GM21381 (cell line): ENCODE measurements at regions not wholly inside any gene's neighbourhood (a gene's known extent, or its start where the extent isn't known, plus 50 kb on each side); places are given as distances from the start of the nearest gene placed in this dataset.
A peak's percentile ranks its signal among the peaks of the same experiment; 100 is the strongest.

ENCODE experiments used
- ATAC-seq: cut with Tn5 transposase; IDR thresholded peaks from one replicate; pipeline ENCODE4 v1.9.1; 2021; ENCODE audit warnings: mild to moderate bottlenecking, moderate library complexity; ENCODE audit not compliant: unreplicated experiment

DNA sequence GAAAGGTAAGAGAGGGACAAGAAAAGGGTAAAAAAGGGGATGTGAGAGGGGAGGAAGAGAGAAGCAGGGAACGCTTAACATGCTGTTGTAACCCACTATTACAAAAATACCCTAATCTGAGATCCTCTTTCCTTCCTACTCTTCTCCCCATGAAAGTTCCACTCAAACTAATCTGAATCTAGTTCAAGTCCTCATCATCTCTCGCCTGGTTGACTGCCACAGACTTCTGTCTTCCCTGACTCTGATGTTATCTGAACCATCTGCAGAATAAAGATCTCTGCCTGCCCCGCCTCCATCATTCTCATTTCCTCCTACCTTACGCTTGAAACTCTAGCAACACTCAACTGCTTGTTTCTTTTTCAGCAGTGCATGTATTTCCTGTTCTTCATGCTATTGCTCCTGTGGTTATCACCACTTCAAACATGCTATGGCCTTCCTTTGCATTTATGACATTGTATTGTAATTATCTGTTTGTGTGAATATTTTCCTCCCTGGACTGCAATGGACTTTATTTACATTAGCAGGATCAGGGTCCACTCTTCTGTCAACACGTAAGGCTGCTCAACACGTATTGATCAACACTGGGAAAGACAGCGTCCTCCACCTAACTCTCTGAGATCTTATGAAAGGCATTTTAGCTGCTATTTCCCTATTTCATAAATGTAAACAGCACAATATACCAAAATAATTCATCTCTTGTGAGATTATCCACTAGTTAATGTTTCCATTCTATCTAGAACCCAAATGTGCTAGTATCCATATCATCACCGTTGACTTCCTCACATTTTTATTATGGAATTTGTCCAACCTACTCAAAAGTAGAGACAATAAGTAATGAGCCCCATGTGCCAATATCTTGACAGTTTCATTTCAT, 215.5 kb upstream of the USP25 start:
- peak; percentile 98 for ATAC-seq

DNA sequence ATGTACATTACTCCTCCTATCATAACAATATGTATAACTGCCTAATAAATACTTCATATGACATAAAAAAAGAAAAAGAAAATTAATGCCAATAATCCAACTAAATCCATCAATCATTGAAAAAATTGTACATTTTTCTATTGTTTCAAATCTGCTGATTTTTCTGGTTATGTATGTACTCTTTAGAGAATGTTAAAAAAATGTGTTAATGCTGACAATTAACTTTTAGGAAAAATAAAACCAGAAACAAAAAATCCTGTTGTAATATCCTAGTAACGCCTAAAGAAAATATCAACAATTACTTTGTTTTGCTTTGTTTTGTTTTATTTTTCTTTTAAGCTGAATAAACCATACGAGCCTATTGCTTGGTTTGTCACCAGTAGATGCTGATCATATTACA, 213.9 kb upstream of the USP25 start:
- no peak for ATAC-seq

DNA sequence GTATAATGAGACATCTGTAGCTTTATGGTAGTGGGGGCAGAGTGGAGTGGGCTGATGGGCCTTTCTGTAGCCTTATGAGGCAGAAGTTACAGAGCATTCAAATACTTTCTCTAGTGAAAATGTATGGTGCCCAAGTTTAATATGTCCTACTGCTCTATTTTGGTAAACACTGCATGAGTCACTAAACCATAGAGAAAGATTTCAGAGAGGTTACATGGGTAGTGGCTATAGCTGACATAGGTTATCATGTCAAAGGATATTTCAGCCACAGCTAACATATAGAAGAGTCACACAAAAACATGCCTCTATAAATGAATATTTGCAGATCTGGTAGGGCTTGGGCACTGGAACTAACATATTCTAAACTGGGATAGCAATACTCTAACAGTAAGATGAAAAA, 212.4 kb upstream of the USP25 start:
- no peak for ATAC-seq

DNA sequence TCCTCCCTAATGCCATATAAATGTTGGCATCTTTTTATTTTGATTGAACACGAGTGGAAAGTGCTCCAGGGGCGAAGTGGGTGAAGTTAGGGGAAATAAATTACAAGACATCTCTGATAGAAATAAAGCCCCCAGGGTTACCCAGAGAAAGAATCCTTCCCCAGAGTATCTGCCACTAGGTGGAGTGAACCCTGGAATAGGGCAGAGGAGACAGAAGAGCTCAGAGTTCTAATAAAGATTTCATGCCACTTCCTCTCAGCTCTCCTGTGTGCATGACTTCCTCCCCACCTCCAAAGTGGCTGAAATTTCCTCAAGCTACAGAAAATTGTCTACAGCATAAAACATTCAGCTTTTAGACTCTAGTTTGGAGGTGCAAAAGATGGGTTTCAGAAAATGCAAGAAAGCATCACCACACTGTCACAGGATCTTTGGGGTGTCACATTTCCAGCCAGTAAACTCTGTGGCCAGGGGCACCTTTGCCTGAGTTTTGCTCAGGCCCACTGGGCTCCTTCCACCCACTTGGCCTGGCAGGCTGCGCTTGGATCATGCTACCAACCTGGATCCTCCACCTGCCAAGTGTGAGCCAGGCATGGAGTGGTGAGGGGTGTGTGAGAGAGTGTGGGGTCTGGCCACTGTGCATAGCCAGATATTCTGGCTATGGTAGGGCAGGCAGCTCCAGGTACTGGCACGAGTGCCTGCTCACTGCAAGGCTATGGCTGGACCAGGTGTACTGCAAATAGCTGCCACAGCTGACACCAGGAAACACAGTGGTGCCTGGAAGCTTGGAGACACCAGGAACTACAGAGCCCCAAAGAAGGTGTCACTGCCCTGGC, 208.8 kb upstream of the USP25 start:
- no peak for ATAC-seq

DNA sequence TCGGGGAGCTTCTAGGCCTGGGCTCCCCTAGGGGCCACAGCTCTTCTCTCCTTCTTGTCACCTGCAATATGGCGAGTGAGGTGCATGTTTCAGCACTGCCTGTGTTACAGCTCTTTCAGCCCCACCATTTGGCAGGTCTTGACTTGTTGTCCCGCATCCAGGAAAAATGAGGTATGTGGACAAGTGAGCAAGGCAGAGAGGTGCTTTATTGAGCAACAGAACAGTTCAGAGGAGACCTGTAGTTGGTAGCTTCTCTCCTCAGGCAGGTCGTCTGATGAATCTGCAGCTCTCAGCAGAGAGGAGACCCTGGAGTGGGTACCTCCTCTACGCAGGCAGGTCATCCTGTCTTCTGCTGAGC, 208.2 kb upstream of the USP25 start:
- ATAC-seq = no peak

DNA sequence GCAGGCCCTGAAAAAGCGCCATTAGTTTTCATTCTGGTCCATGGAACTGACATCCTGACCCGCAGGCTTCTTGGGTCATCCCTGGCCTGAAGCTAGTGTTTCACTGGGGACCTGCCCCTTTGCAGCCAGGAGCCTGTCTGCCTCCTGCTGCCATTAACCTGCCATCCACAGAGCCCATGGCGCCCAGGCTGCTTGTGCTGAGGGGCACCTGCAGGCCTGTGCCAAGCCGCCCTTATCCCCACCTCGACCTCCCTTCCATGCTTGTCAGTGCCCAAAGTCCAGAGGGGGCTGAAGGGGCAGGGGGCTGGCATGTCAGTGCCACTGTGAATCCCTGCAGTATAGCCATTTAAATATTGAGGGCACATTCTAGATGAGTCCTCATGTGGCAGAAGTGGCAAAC, 207.6 kb upstream of the USP25 start:
- no peak for ATAC-seq

DNA sequence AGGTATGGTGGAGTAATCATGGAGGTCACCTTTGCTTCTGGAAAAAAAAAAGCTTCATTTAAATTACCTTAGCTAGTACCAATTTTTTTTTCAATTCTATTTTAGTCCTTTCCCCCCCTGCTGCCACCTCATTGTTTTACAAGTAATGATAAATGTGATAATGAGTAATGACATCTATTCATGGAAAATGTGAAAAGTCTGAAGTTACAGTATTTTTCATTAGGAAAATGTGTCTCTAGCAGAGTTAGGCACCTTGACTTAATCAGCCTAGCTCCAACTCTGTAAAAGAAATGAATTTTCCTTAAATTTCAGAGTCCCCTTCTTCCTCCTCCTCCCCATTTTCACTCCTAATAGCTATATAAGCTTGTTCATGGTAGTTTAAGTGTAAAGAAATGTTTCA, 204.9 kb upstream of the USP25 start:
- no peak for ATAC-seq

DNA sequence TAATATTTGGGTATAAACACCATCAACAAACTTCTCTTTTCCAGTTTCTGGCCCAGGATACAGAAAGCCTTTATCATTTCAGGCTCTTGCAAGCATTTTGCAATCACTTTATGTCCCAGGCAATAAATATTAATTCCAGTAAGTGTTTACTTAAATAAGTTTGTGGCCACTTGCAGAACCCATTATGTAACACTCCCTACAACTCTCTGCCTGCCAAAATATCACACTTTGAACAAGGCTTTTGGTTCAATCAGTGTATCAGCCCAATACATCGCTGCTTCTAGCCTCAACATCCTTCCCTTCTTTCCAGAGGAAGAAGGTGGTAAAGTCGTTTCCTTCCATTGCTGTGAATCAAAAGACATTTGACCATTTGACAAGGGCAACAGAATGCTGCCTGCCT, 203.0 kb upstream of the USP25 start:
- no peak for ATAC-seq

DNA sequence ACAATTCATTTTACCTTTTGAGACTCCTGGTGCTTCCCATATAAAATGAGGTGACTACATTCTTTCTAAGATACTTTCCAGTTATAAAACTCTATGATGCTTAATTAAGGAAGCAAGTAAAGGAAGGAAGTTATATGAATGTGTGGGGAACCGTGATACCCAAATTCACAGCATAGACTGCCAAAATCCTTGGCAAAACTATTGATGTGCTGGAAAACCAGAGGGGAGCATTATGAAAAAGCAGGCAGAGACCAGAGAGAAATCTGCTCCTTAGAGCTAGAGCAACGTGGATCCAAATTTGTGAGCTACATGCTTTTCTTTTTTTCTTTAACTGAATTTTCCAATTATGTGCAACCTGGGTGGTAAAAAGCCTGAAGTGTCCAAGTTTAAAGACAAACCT, 201.4 kb upstream of the USP25 start:
- no peak for ATAC-seq

DNA sequence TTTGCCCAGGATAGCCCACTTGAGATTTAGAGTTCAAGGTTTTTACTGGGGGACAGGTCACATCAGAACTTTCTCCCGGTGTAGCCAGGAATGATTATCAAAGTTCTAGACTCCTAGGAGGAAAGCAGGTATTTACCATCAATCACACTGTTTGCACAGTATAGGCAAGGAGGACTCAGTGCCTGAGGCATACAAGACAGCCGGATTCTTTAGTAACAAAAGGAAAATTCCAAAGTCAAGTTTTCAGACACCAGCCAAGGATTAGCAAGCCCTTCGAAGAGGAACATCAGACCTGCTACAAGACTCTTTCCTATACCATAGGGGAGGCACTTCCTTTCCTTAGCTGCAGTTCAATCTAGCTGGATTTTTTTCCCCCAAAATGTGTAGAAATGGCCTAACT, 197.8 kb upstream of the USP25 start:
- ATAC-seq = no peak

DNA sequence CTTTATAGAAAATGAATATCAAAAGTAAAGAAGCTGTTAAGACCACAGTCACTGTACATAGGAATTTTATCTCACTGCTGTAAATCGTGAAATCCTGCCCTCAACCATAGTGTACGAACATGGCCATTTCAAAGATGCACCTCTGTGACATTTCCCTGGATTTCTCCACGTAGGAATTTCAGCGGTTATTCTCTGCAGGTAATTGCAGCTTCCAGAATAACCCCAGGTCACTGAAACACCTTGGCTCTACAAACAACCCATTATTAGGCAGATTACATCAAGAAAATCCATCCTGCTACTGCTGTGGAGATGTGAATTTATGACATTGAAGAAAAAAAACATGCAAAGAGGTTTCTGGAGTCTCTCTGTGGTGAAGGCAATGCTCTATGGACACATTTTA, 196.2 kb upstream of the USP25 start:
- no peak for ATAC-seq

DNA sequence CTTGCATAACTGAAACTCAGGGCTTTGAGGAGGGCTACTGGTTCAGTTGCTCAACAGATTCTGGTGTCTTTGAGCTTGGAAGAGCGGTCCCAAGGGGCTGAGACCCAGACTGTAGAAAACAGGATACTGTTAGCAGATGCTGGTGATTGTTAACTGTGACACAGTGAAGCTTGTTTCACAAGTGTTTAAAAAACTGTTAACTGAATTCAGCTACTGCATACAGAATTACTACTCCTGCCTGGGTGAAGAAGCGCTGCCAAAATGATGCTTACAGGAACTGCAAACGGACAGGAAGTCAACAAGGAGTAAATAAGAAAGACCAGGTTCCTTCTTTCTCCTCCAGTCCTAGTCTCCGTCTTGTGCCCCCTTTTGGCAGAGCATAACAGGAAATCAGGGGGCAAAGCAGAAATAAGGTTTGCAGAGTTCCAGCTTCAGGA, 195.3 kb upstream of the USP25 start:
- no peak for ATAC-seq

DNA sequence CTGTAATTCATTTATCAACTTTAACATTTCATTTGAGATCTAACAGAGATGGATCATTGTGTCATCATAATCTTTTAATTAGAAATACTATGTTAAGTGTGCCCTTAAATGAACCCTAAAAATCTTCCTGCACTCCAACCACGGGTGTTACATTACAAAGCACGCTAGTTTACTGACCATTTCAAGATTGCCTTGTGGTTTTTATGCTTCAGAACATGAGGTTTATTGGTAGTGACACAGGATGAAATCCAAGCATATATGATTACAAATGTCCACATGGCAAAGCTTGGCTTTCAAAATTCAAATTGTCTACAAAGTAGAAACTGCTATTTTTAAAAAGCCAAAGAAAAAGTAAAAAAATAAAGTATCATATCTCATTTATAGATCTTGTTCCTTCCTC, 190.4 kb upstream of the USP25 start:
- no peak for ATAC-seq

DNA sequence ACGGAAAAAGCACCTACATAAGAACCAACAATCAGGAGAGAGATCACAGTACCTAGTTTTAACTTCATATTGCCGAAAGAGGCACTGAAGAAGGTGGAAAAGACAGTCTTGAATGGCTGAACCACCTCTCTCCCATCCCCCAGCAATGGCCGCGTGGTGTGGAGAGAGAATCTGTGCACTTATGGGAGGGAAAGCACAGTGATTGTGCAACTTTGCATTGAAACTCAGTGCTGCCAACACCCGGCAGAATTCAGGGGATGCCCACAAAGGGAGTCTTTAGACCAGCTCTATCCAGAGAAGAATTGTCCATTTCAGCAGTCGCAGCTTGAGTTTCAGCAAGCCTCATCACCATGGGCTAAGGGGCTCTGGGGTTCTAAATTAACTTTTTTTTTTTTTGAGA, 186.3 kb upstream of the USP25 start:
- ATAC-seq = no peak

DNA sequence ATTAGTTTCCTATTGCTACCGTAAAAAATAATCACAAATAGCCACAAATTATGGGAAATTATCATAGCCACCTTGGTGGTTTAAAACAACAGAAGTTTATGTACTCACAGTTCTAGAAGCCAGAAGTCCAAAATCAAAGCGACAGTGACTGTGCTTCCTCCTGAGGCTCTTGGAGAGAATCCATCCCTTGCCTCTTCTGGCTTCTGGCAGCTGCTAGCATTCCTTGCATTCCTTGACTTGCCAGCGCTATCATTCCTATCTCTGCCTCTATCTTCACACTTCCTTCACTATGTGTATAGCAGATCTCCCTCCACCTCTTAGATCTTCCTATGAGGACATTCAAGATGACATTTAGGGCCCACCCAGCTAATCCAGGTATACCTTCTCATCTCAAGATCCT, 180.1 kb upstream of the USP25 start:
- no peak for ATAC-seq

DNA sequence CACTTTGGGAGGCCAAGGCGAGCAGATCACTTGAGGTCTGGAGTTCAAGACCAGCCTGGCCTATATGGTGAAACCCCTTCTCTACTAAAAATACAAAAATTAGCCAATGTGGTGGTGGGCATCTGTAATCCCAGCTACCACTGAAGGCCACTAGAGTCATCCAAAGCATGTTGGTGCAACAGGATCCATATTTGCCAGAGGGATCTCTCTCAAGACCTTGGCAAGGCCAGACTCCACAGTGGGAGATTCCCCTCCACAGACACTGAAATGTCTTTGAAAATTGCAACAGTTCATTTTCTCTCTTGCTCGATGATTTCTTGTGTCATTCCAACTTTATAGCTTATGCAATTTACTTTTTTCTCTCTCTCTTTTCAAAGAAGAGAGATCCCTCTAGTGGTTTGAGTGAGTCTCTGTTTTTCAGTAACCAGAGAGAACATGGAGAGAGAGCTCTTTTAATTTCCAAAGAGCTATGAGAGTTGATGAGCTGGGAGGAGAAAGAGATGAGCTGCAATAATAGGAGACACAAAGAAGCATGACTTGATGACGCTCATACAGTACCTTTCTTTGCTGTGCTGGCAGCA, 176.8 kb upstream of the USP25 start:
- no peak for ATAC-seq

DNA sequence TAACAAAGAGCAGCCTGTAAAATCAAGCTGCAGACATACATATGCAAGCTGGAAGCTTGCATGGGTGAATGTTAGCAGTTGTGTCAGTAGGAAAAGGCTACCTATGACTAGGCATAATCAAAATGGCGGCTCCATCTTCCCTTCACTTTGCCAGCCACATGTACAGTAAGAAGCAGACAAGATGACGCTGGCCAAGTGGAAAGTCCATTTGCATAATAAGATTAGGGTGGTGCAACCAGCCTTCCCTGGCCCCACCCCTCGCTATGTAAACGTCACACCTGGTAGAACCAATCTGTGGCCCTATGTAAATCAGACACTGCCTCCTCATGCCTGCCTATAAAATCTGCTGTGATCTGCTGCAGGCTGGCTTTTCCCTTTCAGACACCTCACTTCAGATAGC, 171.9 kb upstream of the USP25 start:
- no peak for ATAC-seq

DNA sequence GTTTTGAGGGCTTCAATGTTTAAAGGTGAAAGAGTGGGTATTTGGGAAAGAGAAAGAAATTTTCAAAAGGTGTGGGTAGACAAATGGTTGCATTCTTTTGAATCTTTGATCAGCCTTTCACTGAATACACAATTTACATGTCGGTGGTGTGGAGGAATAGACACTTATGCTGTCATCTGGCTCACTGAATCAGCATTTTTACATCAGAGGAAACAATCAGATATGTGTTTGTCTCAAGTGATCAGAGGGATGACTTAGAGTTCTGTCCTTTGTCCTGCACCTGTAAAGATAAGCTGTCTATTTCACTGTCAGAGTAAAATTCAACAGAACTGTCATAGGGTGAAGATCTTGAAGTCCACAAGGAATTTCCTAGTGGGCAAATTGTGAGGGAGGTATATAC, 170.9 kb upstream of the USP25 start:
- ATAC-seq = no peak

DNA sequence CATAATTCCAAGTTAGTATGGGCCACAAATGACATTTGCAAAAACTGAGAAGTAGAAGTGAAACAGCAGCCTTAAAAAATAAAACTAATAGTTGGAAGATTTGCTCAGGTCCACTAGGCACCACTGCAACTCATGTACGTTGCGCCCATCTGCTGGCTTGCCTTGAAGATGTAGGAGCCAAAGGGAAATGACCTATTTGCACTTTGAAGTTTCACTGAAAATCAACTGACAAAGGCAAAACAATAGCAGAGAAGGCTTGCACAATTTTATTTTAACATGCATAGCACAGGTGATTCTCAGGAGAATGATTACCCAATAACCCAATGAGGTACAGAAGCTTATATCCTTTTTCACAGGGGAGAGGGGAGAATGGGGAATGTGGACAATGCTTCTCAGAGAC, 170.1 kb upstream of the USP25 start:
- no peak for ATAC-seq

DNA sequence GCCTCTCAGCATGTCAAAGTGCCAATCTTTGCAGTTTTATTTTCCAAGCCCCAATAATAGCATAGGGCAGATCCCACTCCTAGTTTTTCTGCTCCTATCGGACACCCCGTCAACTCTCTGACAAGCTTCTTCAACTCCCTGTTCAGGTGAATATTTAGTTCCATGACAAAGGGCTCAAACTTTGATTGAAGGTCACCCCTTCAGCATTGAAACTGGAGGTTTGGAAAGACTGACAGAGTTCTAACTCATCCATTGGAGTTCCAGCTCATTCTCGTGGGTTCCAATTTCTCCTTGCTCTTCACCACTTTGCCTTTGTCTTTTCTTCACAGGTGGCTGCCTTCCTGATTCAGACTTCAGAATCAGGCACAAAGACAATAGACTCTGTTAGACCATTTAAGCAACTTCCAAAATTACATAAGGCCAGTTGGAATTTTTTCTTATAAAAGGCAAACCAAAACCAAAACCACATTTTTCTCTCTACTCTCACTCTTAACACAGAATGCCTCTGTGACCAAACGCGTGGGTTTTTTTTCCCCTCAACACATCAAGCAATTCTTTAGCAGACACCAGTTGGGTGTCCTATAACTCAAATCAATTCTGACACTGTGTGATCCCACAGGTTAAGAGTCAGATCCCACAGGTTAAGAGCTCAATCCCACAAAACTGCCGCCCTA, 169.3 kb upstream of the USP25 start:
- no peak for ATAC-seq

DNA sequence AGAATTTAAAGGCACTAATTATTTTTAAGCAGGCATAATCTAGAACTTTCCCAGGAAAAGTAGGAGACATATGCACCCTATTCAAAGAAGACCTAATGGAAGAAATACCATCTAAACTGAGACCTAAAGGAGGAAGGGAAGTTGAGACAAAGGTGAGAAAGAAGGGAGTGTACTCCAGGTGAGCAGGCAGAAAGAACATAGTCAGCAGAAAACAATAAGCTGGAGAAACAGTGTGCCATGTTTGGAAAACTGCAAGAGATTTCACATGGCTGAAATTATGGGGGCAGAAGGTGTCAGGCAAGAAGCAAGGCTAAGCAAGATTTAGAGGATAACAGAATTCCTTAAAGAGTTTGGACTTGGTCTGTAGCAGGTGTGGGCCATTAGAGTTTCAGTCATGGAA, 167.0 kb upstream of the USP25 start:
- no peak for ATAC-seq
